Mesendoderm (in vitro differentiated cells): ENCODE measurements at regions not wholly inside any gene's neighbourhood (a gene's known extent, or its start where the extent isn't known, plus 50 kb on each side); places are given as distances from the start of the nearest gene placed in this dataset.
A peak's percentile ranks its signal among the peaks of the same experiment; 100 is the strongest.

ENCODE experiments used
- DNase-seq: peaks from one replicate; pipeline ENCODE4 v3.0.0; 2013
- H2AK5ac ChIP-seq: 2 replicates; pipeline ENCODE4 v1.6.1; 2013; ENCODE audit warnings: low read length, inconsistent platforms
- H2BK120ac ChIP-seq: 2 replicates; pipeline ENCODE4 v1.6.1; 2013; ENCODE audit warnings: low read depth, mild to moderate bottlenecking, low read length, moderate library complexity, mixed read lengths
- H2BK15ac ChIP-seq: replicated peaks from 2 replicates; pipeline ENCODE4 v1.6.1; 2013; ENCODE audit warnings: low read depth, mild to moderate bottlenecking, moderate library complexity
- H2BK5ac ChIP-seq: 2 replicates; pipeline ENCODE4 v1.6.1; 2013; ENCODE audit warnings: low read length, inconsistent platforms
- H3K18ac ChIP-seq: 2 replicates; pipeline ENCODE4 v1.6.1; 2013; ENCODE audit warnings: mild to moderate bottlenecking, low read length, mixed read lengths
- H3K23ac ChIP-seq: one replicate; pipeline ENCODE4 v1.6.1; 2013; ENCODE audit warnings: low read length
- H3K27ac ChIP-seq: 2 replicates; pipeline ENCODE4 v1.5.1; 2013; ENCODE audit warnings: low read depth, mild to moderate bottlenecking, inconsistent platforms, low read length, moderate library complexity
- H3K27me3 ChIP-seq: 2 replicates; pipeline ENCODE4 v1.6.1; 2013; ENCODE audit warnings: low read length, control low read depth, mild to moderate bottlenecking, inconsistent platforms; ENCODE audit not compliant: insufficient read depth, poor library complexity
- H3K36me3 ChIP-seq: 2 replicates; pipeline ENCODE4 v1.6.1; 2013; ENCODE audit warnings: low read length, inconsistent platforms; ENCODE audit not compliant: control insufficient read depth, insufficient read depth
- H3K4ac ChIP-seq: one replicate; pipeline ENCODE4 v1.6.1; 2013; ENCODE audit warnings: low read depth, mild to moderate bottlenecking, low read length, moderate library complexity
- H3K4me1 ChIP-seq: 2 replicates; pipeline ENCODE4 v1.6.1; 2013; ENCODE audit warnings: low read depth, low read length, inconsistent platforms; ENCODE audit not compliant: control insufficient read depth
- H3K4me2 ChIP-seq: 2 replicates; pipeline ENCODE4 v1.6.1; 2013; ENCODE audit warnings: low read length
- H3K4me3 ChIP-seq: 2 replicates; pipeline ENCODE4 v1.5.1; 2013; ENCODE audit warnings: mild to moderate bottlenecking, low read length
- H3K56ac ChIP-seq: one replicate; pipeline ENCODE4 v1.6.1; 2013; ENCODE audit warnings: low read length
- H3K79me1 ChIP-seq: 2 replicates; pipeline ENCODE4 v1.6.1; 2013; ENCODE audit warnings: low read length, inconsistent platforms
- H3K79me2 ChIP-seq: 2 replicates; pipeline ENCODE4 v1.6.1; 2013; ENCODE audit warnings: mild to moderate bottlenecking, low read length; ENCODE audit not compliant: control insufficient read depth, insufficient read depth
- H3K9ac ChIP-seq: 2 replicates; pipeline ENCODE4 v1.6.1; 2013; ENCODE audit warnings: low read length, inconsistent platforms
- H4K5ac ChIP-seq: one replicate; pipeline ENCODE4 v1.6.1; 2013; ENCODE audit warnings: low read length
- H4K8ac ChIP-seq: one replicate; pipeline ENCODE4 v1.6.1; 2013; ENCODE audit warnings: low read depth, mild to moderate bottlenecking, control low read depth, low read length, moderate library complexity
- WGBS: extraction: QIAGEN DNeasy Blood & Tissue Kit; methylation state at CpG from one replicate; pipeline ENCODE4 v1.1.7; 2013; ENCODE audit warnings: low lambda C conversion rate, missing lambda C conversion rate; ENCODE audit not compliant: insufficient coverage; ENCODE audit errors: extremely low coverage; 5-methylcytosine and 5-hydroxymethylcytosine counted together

GRCh38 chr14:87067591-87067990, 925.4 kb downstream of the GALC start:
- no peaks in the 10 kb centered on the region for H3K27me3 ChIP-seq
- H3K23ac ChIP-seq: no peak overlapping the region
- WGBS: no CpG with 5 or more reads among the region's 11 CpGs
- no peak overlapping the region for H3K18ac ChIP-seq
- no peak overlapping the region for H4K8ac ChIP-seq
- H2BK15ac ChIP-seq: no peak overlapping the region
- no peak for DNase-seq
- H2AK5ac ChIP-seq: no peak overlapping the region
- H3K4me1 ChIP-seq: no peaks in the 10 kb centered on the region
- no peak overlapping the region for H2BK120ac ChIP-seq
- H4K5ac ChIP-seq: no peak overlapping the region
- H3K27ac ChIP-seq: no peak overlapping the region
- H3K4me3 ChIP-seq: no peak overlapping the region
- no peaks in the 10 kb centered on the region for H3K79me1 ChIP-seq
- H3K9ac ChIP-seq: no peak overlapping the region
- H3K56ac ChIP-seq: no peak overlapping the region
- H3K4me2 ChIP-seq: no peak overlapping the region
- no peaks in the 10 kb centered on the region for H3K79me2 ChIP-seq
- no peak overlapping the region for H3K4ac ChIP-seq
- no peaks in the 10 kb centered on the region for H3K36me3 ChIP-seq
- no peak overlapping the region for H2BK5ac ChIP-seq

DNA sequence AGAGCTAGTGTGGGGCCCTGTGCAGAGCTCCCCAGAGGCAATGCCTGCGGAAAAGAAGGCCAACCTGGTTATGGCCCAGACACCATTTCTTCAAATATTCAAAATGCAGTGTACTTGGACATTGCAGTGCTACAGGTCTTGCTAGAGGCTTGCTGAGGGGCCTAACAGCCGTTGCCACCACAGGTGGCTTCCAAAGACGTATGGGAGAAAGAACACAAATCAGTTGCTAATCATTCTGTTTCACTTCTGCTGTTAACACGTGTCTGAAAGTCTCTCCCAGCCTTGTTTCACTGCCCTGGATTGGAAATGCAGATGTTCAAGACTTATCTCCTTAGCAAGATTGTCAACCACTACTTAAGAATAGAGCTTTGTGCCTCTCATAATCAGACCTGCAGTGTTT, 925.9 kb downstream of the GALC start:
- Histone ChIP-seq H3K4ac (no peak overlapping the region), H2BK15ac (no peak overlapping the region), H4K8ac (no peak overlapping the region), H3K4me1 (no peaks in the 10 kb centered on the region), H3K23ac (no peak overlapping the region), H2BK5ac (no peak overlapping the region), H3K27ac (no peak overlapping the region), H3K36me3 (no peaks in the 10 kb centered on the region), H3K18ac (no peak overlapping the region), H2BK120ac (no peak overlapping the region), H3K4me2 (no peak overlapping the region), H2AK5ac (no peak overlapping the region), H3K79me1 (no peaks in the 10 kb centered on the region), H3K9ac (no peak overlapping the region), H3K79me2 (no peaks in the 10 kb centered on the region), H3K4me3 (no peak overlapping the region), H3K27me3 (no peaks in the 10 kb centered on the region), H3K56ac (no peak overlapping the region), H4K5ac (no peak overlapping the region)
- no CpG with 5 or more reads among the region's 4 CpGs for WGBS
- peak; percentile 3 for DNase-seq

DNA sequence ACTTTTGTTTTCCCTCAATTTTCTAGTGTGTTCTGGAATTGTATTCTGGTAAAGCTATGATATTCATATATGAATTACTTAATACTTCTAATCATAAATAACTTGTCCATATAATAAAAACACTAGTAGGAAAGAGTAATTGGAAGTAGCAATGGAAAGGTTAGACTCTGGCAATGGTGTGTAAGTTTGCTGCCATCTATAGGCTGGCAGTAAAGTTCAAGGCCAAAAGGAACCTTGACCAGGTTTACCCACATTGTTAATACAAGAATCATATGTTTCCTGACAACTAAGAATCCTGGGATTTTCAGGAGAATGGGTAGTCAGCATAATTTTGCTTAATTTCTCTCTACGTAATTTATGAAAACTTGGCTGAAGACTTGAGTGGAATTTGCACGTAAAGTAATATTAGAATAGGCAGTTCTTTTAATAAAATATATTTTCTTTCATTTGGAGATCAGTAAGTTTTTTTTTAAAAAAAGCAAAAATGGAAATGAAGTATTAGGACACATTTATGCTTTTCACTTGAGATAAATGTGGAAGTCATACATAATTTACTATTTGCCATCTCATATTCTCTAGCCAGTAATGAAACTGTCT, 926.7 kb downstream of the GALC start:
- H3K23ac ChIP-seq: no peak overlapping the region
- H3K79me2 ChIP-seq: no peaks in the 10 kb centered on the region
- H2AK5ac ChIP-seq: no peak overlapping the region
- no peak overlapping the region for H4K8ac ChIP-seq
- H2BK5ac ChIP-seq: no peak overlapping the region
- no peak overlapping the region for H3K56ac ChIP-seq
- H3K9ac ChIP-seq: no peak overlapping the region
- no peak overlapping the region for H3K4me2 ChIP-seq
- no peaks in the 10 kb centered on the region for H3K79me1 ChIP-seq
- H4K5ac ChIP-seq: no peak overlapping the region
- no peak overlapping the region for H3K4me3 ChIP-seq
- H3K27ac ChIP-seq: no peak overlapping the region
- DNase-seq: peak; percentile 19
- H2BK15ac ChIP-seq: no peak overlapping the region
- no CpG with 5 or more reads among the region's 2 CpGs for WGBS
- H2BK120ac ChIP-seq: no peak overlapping the region
- no peak overlapping the region for H3K4ac ChIP-seq
- no peaks in the 10 kb centered on the region for H3K4me1 ChIP-seq
- no peaks in the 10 kb centered on the region for H3K36me3 ChIP-seq
- no peaks in the 10 kb centered on the region for H3K27me3 ChIP-seq
- no peak overlapping the region for H3K18ac ChIP-seq

GRCh38 chr14:87065366-87065765, 927.6 kb downstream of the GALC start:
- H3K56ac ChIP-seq: no peak overlapping the region
- H3K4me2 ChIP-seq: no peak overlapping the region
- H3K79me2 ChIP-seq: no peaks in the 10 kb centered on the region
- no peak overlapping the region for H3K27ac ChIP-seq
- H3K9ac ChIP-seq: no peak overlapping the region
- no peak overlapping the region for H3K4me3 ChIP-seq
- H2BK5ac ChIP-seq: no peak overlapping the region
- no CpG with 5 or more reads among the region's 2 CpGs for WGBS
- H4K5ac ChIP-seq: no peak overlapping the region
- H2BK120ac ChIP-seq: no peak overlapping the region
- no peak overlapping the region for H2AK5ac ChIP-seq
- no peaks in the 10 kb centered on the region for H3K4me1 ChIP-seq
- no peak overlapping the region for H3K4ac ChIP-seq
- H3K18ac ChIP-seq: no peak overlapping the region
- H4K8ac ChIP-seq: no peak overlapping the region
- DNase-seq: no peak
- no peaks in the 10 kb centered on the region for H3K36me3 ChIP-seq
- H3K23ac ChIP-seq: no peak overlapping the region
- no peaks in the 10 kb centered on the region for H3K79me1 ChIP-seq
- H2BK15ac ChIP-seq: no peak overlapping the region
- H3K27me3 ChIP-seq: no peaks in the 10 kb centered on the region

DNA sequence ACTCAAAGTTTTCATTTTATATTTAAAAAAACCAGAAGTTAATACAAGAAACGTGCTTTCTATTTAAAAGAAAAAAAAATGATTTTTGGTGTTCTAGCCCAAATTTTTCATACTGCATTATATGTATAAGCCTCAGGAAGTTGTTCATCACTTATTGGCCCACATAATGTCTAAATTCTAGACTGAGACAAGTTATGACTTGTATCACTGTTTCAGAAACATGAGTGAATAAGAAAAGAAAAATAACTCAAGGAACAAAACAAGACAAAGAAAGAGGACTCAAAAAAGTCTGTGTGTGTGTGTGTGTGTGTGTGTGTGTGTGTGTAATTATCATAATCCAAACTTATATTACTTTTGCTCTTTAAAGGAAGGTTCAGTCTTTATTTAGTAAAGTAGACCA, 929.8 kb downstream of the GALC start:
- Histone ChIP-seq H3K56ac (no peak overlapping the region), H3K23ac (no peak overlapping the region), H2AK5ac (no peak overlapping the region), H2BK120ac (no peak overlapping the region), H3K27me3 (no peaks in the 10 kb centered on the region), H3K4me2 (no peak overlapping the region), H3K36me3 (no peaks in the 10 kb centered on the region), H2BK15ac (no peak overlapping the region), H3K4me3 (no peak overlapping the region), H4K5ac (no peak overlapping the region), H3K79me1 (no peaks in the 10 kb centered on the region), H3K18ac (no peak overlapping the region), H3K4me1 (no peaks in the 10 kb centered on the region), H3K79me2 (no peaks in the 10 kb centered on the region), H3K27ac (no peak overlapping the region), H3K4ac (no peak overlapping the region), H4K8ac (no peak overlapping the region), H3K9ac (no peak overlapping the region), H2BK5ac (no peak overlapping the region)
- no CpG with 5 or more reads among the region's 1 CpG for WGBS
- DNase-seq: no peak

- no peaks in the 10 kb centered on the region for H3K27me3 ChIP-seq
- no peak overlapping the region for H4K8ac ChIP-seq
- no peak overlapping the region for H4K5ac ChIP-seq
- H2BK120ac ChIP-seq: no peak overlapping the region
- H2BK15ac ChIP-seq: no peak overlapping the region
- no peak overlapping the region for H3K4me3 ChIP-seq
- H3K9ac ChIP-seq: no peak overlapping the region
- no CpG with 5 or more reads among the region's 6 CpGs for WGBS
- H3K36me3 ChIP-seq: no peaks in the 10 kb centered on the region
- no peak overlapping the region for H2BK5ac ChIP-seq
- H3K4me1 ChIP-seq: no peaks in the 10 kb centered on the region
- no peak overlapping the region for H3K4me2 ChIP-seq
- no peak overlapping the region for H2AK5ac ChIP-seq
- H3K56ac ChIP-seq: no peak overlapping the region
- H3K79me1 ChIP-seq: no peaks in the 10 kb centered on the region
- H3K18ac ChIP-seq: no peak overlapping the region
- H3K23ac ChIP-seq: no peak overlapping the region
- no peak overlapping the region for H3K27ac ChIP-seq
- H3K79me2 ChIP-seq: no peaks in the 10 kb centered on the region
- no peak for DNase-seq
- no peak overlapping the region for H3K4ac ChIP-seq
Measured at GRCh38 chr14:87060405-87060804, 932.6 kb downstream of the GALC start.
